DOHH2 (cell line): ENCODE measurements at regions not wholly inside any gene's neighbourhood (a gene's known extent, or its start where the extent isn't known, plus 50 kb on each side); places are given as distances from the start of the nearest gene placed in this dataset.

Experiments used
- H3F3A ChIP-seq: fragments of 200-600 bp; sonication (generic), shearing (Covaris generic); 2 replicates; pipeline ENCODE4 v1.6.0; 2016; ENCODE audit warnings: antibody characterized with exemption, mild to moderate bottlenecking; ENCODE audit not compliant: control insufficient read depth, insufficient read depth
- H3K27ac ChIP-seq: fragments of 200-600 bp; sonication (generic); 2 replicates; pipeline ENCODE4 v1.5.1; 2014; ENCODE audit warnings: low read depth, mild to moderate bottlenecking, low read length, moderate library complexity
- H3K27me3 ChIP-seq: fragments of 200-600 bp; sonication (generic); 2 replicates; pipeline ENCODE4 v1.6.1; 2014; ENCODE audit warnings: mild to moderate bottlenecking, low read length, mixed read lengths; ENCODE audit not compliant: control insufficient read depth
- H3K36me3 ChIP-seq: fragments of 200-600 bp; sonication (generic); 2 replicates; pipeline ENCODE4 v1.6.1; 2014; ENCODE audit warnings: mild to moderate bottlenecking, low read length, moderate library complexity, mixed read lengths; ENCODE audit not compliant: control insufficient read depth
- H3K4me1 ChIP-seq: fragments of 200-600 bp; sonication (generic); 2 replicates; pipeline ENCODE4 v1.6.1; 2014; ENCODE audit warnings: mild to moderate bottlenecking, low read length, mixed read lengths; ENCODE audit not compliant: control insufficient read depth
- H3K4me2 ChIP-seq: fragments of 200-600 bp; sonication (generic); 2 replicates; pipeline ENCODE4 v1.6.0; 2014; ENCODE audit warnings: mild to moderate bottlenecking, low read length, moderate library complexity
- H3K4me3 ChIP-seq: fragments of 200-600 bp; sonication (generic); 2 replicates; pipeline ENCODE4 v1.5.1; 2014; ENCODE audit warnings: mild to moderate bottlenecking, low read length, mixed read lengths
- H3K79me2 ChIP-seq: fragments of 200-600 bp; sonication (generic); 2 replicates; pipeline ENCODE4 v1.6.1; 2014; ENCODE audit warnings: mild to moderate bottlenecking, low read length, mixed read lengths; ENCODE audit not compliant: control insufficient read depth
- H3K9me2 ChIP-seq: fragments of 200-600 bp; sonication (generic); replicated peaks from 2 replicates; pipeline ENCODE4 v1.6.1; 2014; ENCODE audit warnings: mild to moderate bottlenecking, low read length, mixed read lengths; ENCODE audit not compliant: control insufficient read depth
- H3K9me3 ChIP-seq: fragments of 200-600 bp; sonication (generic); 2 replicates; pipeline ENCODE4 v1.6.1; 2014; ENCODE audit warnings: antibody characterized with exemption, low read length, mixed read lengths; ENCODE audit not compliant: control insufficient read depth, insufficient read depth
- H4K20me1 ChIP-seq: fragments of 200-600 bp; sonication (generic); 2 replicates; pipeline ENCODE4 v1.6.0; 2014; ENCODE audit warnings: low read depth, mild to moderate bottlenecking, antibody characterized with exemption, low read length, moderate library complexity; ENCODE audit not compliant: control insufficient read depth, insufficient read depth
- CTCF ChIP-seq: fragments of 200-600 bp; sonication (generic); IDR thresholded peaks from one replicate; pipeline ENCODE4 v1.5.1; 2014; ENCODE audit warnings: antibody characterized with exemption, mild to moderate bottlenecking, low read depth, low read length; ENCODE audit not compliant: poor library complexity, severe bottlenecking
- EZH2phosphoT487 ChIP-seq: fragments of 200-600 bp; sonication (generic); IDR thresholded peaks from 2 replicates; pipeline ENCODE4 v1.6.1; 2017; ENCODE audit warnings: borderline replicate concordance, mild to moderate bottlenecking, antibody characterized with exemption, low read length, moderate library complexity, mixed read lengths

DNA sequence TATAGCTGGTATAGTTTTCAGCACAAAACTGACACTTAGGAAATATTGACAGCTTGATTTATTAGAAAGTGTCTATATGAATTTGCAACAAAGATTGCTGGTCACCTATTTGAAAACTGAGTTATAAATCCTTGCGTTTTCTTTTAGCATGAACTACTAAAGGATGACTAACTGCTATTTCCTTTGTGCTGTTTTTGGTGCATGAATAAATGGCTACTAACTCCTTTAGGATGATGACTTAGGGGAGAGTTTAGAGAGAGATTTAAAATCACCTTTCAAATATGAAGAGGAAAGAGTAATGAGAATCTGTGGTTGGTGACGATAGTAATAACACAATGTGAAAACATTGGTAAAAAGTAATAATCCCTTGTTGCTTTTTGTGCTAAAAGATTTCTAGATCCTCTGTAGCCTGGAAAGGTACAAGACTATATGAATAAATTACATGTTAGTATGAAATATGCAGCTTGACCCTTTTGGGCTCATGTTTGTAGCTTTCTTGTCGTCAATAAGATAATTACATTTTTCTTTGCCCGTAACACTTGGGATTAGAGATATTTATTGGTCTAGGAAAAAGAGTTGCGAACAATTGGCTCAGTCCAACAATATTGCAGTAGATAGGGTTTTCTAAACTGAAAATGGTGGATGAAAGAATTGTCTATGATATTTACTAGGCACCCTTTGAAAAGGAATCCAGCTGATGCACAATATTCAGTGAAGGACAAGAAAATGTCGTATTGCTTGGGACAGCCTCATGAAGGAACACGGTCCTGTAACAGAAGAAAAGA, 453.0 kb downstream of the ADAMTS20 start:
- no peaks in the 10 kb centered on the region for H3K9me3 ChIP-seq
- no peaks in the 10 kb centered on the region for H3K9me2 ChIP-seq
- H3K27me3 ChIP-seq: no peaks in the 10 kb centered on the region
- no peaks in the 10 kb centered on the region for H4K20me1 ChIP-seq
- H3K4me3 ChIP-seq: no peak overlapping the region
- H3F3A ChIP-seq: no peaks in the 10 kb centered on the region
- TF ChIP-seq CTCF (no peak), EZH2phosphoT487 (no peak)
- H3K79me2 ChIP-seq: no peaks in the 10 kb centered on the region
- no peaks in the 10 kb centered on the region for H3K36me3 ChIP-seq
- H3K4me1 ChIP-seq: no peaks in the 10 kb centered on the region
- H3K4me2 ChIP-seq: no peak overlapping the region
- H3K27ac ChIP-seq: no peak overlapping the region

DNA sequence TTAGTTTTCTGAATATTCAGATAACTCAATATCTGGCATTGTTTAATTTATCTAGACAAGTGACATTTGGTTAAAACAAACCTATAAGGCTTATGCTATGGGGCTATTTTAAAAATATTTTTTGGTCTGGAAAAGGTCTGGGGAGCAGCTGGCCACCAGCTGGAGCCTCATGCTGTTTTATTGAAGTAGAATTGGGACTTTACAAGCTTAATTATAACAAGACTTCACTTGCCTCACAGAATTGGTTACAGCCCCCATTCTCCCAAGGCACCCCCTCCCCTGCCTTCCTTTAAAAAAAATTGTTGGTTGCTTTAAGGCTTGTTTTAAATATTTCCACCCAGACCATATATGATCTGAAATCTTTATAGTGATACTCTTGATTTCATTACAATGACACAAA, 453.9 kb downstream of the ADAMTS20 start:
- Histone ChIP-seq H3K79me2 (no peaks in the 10 kb centered on the region), H3K27ac (no peak overlapping the region), H3K4me2 (no peak overlapping the region), H3K36me3 (no peaks in the 10 kb centered on the region), H3F3A (no peaks in the 10 kb centered on the region), H3K4me3 (no peak overlapping the region), H3K9me3 (no peaks in the 10 kb centered on the region), H3K27me3 (no peaks in the 10 kb centered on the region), H3K9me2 (no peaks in the 10 kb centered on the region), H4K20me1 (no peaks in the 10 kb centered on the region), H3K4me1 (no peaks in the 10 kb centered on the region)
- TF ChIP-seq CTCF (no peak), EZH2phosphoT487 (no peak)

GRCh38 chr12:43097471-43097870, 454.5 kb downstream of the ADAMTS20 start:
- no peaks in the 10 kb centered on the region for H4K20me1 ChIP-seq
- H3K9me3 ChIP-seq: no peaks in the 10 kb centered on the region
- H3K9me2 ChIP-seq: no peaks in the 10 kb centered on the region
- no peaks in the 10 kb centered on the region for H3K79me2 ChIP-seq
- no peaks in the 10 kb centered on the region for H3K27me3 ChIP-seq
- TF ChIP-seq EZH2phosphoT487 (no peak), CTCF (no peak)
- no peak overlapping the region for H3K4me3 ChIP-seq
- H3K4me1 ChIP-seq: no peaks in the 10 kb centered on the region
- no peaks in the 10 kb centered on the region for H3F3A ChIP-seq
- H3K27ac ChIP-seq: no peak overlapping the region
- H3K36me3 ChIP-seq: no peaks in the 10 kb centered on the region
- H3K4me2 ChIP-seq: no peak overlapping the region
